Activated CD8-positive, alpha-beta memory T cell treated with anti-CD3 and anti-CD28 coated beads, Interleukin-2, amount 50 U/mL, for 1 hour (primary cell): ENCODE measurements at regions not wholly inside any gene's neighbourhood (a gene's known extent, or its start where the extent isn't known, plus 50 kb on each side); places are given as distances from the start of the nearest gene placed in this dataset.
"Not testable (repeated sequence)": the region's sequence is repeated elsewhere in the genome, so short reads cannot be mapped to it uniquely, and the experiment has no call there.

Experiments
- DNase-seq: peaks from one replicate; pipeline ENCODE4 v3.0.0-alpha.2; 2020; ENCODE audit errors: extremely low read depth

DNA sequence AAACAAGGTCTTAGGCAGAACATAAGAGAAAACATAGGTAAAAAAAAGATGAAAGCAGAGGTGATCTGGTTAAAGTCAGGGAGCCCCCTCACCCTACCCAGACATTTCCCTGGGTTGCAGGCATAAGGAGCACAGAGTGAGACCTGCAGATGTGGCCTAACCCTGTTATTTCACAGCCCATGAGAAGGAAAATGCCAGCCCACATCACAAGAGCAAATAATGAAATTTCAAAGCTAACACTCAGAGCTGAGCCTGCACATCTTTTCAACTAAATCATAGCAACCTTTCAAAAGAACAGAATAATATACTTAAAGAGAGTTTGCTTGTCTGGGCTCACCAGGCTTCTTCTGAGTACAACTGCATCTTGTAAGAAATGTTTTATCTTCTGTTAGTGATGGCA lies 295.4 kb downstream of the RPAP3 start:
- no peak for DNase-seq

DNA sequence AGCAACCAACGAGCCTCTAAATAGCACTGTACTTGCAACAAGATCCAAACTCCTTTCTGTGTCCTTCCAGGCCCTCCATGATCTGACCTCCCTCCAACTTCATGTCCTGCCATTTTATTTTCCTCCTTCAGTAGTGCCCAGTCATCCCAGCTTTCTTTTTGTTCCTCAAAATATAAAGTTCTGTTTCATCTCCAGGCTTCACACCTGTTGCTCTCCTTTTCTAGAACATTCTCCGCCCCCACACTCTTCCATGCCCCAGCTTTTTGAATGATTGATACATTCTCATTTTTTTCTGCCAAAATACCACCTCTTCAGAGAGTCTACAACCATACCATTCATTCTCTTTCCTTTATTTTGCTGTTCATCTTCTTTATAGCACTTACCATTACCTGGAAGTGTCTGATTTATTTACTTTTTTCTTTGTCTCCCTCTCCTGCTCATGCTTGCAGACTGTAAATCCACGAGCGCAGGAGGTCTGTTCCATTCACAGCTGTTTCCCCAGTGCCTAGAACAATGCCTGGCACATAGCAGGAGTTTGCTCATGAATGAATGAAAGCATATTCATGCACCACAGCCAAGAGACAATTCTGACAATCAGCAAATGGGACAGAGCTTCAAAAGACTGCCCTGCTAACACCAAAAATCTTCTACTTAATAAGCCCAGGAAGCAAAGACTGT lies 296.4 kb downstream of the RPAP3 start:
- no peak for DNase-seq

DNA sequence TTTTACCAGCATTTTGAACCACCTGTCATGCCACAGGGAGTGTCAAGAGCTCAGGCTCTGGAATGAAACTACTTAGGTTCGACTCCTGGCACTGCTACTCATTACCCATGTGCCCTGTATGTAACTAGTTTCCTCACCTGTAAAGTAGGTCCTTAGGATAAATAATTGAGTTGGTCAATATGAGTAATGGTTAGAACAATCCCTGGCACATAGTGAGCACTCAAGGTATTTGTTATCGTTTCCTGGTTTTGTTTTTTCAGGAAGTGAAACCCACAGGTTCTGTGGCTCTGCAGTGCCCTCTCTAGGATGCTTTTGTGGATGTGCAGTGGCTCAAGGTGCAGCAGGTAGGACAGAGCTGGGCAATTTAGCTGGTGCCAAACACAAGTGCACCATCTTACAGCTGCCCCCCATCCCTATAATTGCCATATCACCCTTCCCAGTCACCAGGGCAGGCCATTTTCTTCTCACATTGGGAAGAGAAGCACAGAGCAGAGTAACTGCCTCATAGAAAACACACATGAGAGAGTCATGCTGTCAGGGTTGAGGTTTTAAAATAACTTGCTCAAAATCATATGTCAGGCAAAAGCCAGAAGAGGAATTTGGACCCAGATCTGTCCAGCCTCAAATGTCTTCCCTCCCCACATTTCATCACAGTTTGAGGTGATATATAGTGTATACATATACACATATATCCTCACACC lies 297.5 kb downstream of the RPAP3 start:
- DNase-seq, result no peak

DNA sequence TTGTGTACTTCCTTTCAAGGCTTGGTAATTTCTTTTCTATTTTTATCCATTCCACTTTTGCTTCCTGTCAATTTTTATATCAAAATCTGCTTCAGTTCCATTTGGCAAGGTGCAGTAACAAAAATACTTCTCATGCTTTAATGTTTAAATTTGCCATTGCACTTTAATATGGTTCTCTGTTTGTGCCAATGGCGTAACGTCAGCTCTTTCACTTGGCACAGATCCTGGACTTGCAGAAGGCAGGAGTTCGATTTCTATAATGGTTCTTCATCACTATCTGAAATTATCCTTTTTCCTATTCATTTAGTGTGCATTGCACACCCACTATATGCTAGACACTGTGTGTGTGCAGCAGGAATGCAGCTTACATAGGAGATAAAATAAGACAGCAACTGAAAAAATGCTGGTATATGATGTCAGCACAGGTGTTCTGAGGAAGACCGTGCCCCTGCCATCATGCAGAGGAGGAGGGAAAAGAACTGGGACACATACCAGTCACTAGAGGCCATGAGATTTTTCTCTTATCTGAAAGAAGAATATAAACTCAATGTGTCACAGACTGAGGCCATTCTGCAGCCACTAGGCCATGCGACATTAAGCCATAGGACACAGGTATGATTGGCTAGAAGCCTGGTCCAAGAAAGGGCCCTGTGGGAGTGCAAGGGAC lies 298.2 kb downstream of the RPAP3 start:
- DNase-seq, result no peak

DNA sequence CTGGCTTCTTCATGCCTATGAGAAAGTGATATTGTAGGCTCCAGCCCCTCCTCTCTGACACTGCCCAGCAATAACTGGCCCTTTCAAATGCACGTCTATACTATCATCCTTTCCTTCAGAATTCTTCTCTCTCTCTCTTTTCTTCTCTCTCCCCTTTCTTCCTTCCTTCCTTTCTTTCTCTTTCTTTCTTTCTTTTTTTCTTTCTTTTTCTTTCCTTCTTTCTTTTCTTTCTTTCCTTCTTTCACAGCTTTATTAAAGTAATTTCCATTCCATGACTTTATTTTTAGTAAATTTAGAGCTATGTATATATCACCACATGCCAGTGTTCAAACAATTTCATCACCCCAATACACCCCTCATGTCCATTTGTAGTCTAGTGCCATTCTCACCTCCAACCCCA lies 302.1 kb downstream of the RPAP3 start:
- no peak for DNase-seq

DNA sequence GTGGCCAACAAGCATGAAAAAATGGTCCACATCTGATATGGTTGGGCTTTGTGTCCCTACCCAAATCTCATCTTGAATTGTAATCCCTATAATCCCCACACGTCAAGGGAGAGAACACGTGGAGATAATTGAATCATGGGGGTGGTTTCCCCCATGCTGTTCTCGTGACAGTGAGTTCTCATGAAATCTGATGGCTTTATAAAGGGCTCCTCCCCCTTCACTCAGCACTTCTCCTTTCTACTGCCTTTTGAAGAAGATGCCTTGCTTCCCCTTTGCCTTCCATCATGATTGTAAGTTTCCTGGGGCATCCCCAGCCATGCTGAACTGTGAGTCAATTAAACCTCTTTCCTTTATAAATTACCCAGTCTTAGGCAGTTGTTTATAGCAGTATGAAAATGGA lies 304.6 kb downstream of the RPAP3 start:
- DNase-seq, result not testable (repeated sequence)

DNA sequence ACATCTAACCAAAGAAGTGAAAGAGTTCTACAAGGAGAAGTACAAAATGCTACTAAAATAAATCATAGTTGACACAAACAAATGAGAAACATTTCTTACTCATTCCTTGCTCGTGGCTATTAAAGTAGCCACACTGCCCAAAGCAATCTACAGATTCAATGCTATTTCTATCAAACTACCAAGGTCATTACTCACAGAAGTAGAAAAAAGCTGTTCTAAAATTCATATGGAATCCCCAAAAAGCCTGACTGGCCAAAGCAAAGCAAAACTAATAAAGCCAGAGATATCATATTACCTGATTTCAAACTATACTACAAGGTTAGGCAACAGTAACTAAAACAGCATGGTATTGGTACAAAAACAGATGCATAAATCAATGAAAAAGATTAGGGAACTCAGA lies 305.6 kb downstream of the RPAP3 start:
- DNase-seq, result no peak

DNA sequence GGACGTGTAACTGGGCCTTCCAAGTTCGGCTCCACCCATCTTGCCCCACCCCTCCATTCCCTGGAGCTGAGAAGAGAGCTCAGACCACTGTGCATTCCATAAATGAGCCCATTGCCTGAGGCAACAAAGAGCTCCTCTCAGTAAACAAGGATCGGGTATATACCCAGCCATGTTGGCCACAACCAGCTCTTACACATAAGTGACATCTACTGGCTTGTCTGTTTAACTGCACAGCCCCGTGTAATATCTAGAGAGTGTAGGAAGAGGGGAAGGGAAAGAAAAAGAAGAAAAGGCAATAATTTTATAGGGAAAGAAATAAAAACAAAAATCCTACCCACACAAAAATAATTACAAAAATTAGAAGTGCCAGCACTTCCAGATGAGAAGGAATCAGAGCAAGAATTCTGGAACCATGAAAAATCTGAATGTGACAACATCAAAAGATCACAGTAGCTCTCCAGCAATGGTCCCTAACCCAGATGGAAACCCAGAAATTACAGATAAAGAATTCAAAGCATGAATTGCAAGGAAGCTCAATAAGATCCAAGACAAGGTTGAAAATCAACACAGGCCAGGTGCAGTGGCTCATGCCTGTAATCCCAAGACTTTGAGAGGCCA lies 308.1 kb downstream of the RPAP3 start:
- peak; percentile 36 for DNase-seq

DNA sequence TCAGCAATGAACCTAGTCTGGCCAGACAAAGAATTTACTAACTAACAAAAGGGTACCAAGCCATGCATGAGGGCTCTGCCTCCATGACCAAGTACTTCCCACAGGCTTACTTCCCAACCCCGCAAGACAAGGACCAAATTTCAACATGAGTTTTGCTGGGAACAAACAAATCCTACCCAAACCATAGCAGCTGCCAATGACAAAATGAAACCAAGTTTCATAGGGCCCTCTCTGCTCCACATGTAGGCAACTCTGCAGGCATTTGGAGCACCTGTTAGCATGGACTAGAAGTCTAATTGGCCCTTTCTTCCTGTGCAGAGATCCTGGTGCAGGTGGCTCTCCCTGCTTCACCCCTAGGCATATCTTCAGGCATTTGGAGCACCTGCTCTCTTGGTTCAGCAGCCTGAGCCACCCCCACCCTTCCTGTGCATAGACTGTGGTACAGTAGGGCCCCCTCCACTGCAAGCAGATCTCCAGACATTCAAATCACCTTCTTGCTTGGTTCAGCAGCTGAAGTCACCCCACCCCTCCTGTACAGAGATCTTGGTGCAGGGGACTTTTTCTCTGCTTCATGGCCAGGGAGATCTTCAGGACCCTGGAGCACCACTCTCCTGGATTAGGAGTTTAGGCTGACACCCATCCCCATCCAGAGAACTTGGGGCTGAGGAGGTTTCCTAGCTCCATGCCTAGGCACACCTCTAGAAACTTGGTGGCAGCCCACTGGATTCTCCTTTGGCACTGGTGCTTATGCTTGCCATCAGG lies 308.7 kb downstream of the RPAP3 start:
- no peak for DNase-seq

DNA sequence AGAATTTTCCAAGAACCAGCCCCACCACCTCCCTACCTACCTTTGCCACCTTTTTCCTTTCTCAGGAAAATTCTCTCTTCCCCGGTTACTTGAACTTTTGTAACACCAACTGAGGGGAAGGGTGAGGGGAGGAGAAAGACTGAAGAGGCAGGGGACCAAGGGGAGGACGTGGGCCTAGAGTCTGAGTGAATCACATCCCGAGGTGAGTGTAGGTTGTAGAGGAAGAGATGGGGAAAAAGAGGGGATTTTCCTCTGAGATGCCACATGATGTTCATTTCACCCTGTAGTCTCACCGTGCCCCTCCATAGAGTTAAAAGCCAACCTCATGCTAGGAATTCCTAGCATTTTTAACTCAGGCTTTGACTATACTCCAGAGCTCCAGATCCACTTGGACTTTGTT lies 311.8 kb downstream of the RPAP3 start:
- DNase-seq, result no peak

DNA sequence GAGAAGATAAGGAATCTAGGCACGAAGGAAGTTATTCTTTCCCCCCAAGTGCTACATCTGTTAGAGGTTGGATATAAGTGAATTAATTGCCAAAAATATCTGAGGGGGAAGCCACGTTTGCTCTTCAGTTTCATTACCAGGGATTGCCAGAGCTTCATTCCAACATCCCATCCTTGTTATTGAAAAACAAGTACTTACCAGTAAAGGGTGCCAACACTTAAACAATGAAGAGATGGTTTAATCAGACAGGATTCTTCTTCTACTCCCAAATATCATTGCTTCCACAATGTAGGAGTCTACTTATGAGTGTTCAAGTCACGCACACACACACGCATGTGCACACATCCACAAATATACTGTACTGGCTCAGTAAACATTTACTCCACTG lies 312.4 kb downstream of the RPAP3 start:
- DNase-seq, result no peak

DNA sequence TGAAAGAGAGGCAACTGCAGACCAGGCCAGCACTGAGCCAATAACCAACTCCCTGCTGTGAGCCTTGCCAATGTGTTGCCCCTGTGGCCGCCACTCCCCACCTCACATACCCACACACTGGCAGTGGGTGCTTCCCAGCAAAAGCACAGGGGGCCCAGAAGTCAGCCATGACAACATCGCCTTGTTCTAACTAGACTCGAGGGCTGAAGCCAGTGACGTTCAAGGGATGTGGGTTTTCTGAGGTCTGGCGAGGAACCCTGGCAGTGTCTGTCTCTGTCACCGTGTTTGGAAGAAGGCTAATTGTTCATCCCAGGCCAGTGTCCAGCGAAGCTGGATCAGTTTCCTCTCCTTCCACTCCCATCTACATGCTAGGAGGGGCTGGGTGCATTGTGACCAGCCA lies 311.8 kb upstream of the AMIGO2 start:
- DNase-seq, result peak; percentile 56

DNA sequence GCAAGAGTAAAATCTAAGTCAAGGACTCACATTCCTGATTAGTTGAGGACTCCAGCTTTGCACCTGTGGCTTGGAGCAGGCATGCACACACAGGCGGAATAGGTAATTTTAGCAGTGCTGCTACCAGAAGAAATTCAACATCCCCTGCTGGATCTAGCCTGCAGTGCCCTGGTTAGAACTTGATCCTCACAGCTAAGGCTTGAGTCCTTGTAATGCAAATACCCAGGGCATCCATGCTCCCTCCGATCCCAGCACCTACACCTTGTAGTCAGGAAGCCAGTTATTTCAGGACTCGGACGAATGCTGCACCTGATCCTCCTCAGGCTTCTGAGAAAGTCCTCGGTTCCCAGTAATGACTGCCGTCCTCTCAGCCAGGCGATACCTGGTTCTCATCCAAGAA lies 309.0 kb upstream of the AMIGO2 start:
- no peak for DNase-seq

DNA sequence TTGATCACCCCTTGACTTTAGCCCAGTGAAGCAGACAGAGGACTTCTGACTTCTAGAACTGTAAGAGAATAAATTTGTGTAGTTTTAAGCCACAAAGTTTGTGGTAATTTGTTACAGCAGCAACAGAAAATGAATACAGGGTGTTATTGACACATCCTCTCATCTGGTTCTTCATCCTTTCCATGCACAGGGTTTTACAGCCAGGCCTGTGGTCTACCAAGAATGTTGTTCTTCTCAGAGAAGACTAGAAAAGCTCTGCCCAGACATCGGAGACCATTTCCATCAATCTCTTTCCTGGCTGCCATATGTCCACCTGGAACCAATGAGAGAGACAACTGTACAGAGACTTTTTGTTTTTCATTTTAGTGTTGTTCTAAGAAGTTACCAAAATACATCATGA lies 308.2 kb upstream of the AMIGO2 start:
- no peak for DNase-seq

DNA sequence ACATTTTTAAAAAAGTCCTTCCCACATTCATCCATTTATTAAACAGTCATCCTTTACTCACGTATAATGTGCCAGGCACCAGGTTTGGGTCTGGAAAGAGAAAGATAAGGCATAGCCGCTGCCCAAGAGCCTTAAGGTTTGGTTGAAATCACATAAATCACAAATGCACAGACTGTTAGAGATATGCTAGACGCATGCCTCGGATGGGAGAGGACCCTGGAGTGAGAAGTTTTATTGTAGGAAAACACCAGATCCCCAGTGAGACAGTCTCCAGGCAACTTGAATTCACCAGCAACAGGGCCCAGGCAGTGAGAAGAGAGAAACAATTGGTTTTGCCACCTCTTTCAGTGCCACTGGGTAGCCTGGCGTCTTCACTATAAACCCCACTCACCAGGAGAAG lies 305.9 kb upstream of the AMIGO2 start:
- DNase-seq, result no peak

DNA sequence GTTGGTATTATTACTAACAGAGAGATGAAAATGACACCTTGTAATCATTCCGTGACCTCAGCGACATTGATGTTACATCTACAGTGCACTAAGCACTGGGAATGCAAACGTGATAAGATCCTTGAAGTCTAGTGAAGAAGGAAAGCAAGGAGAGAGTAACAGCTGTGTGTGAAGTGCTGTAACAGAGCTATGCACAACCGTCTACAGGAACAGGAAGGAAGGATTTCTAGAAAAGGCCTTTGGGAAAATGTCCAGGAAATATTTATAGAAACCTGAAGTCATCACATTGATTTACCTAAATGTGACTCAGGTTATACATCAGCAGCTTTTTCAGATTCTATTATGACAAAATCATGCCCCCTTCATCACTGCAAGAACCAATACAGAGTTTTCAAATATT lies 304.2 kb upstream of the AMIGO2 start:
- no peak for DNase-seq

DNA sequence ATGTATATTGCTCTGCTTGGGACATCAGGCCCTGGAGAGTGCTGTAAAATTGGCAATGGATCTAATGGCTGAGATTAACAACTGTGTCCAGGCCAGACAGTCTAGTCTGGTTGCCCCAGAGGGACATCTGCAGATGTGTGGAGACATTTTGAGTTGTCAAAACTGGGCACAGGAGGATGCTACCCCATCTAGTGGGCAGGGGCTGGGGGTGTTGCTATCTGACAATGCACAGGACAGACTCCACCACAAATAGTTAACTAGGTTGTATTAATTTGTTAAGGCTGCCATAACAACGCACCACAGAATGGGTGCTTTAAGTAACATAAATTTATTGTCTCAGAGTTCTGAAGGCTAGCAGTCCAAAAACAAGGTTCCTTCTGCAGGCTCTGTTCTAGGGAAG lies 302.5 kb upstream of the AMIGO2 start:
- no peak for DNase-seq

DNA sequence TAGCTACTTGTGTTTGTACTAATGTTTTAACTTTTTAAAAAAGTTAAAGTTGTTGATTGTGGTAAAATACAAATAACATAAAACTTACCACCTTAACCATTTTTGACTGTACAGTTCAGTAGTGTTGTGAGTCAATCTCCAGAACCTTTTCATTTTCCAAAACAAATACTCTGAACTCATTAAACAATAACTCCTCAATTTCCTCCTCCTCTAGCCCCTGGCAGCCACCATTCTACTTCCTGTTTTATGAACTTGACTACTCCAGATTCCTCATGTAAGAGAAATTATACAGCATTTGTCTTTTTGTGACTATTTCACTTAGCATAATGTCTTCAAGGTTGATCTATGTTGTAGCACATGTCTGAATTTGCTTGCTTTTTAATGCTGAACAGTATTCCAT lies 299.1 kb upstream of the AMIGO2 start:
- DNase-seq, result no peak

DNA sequence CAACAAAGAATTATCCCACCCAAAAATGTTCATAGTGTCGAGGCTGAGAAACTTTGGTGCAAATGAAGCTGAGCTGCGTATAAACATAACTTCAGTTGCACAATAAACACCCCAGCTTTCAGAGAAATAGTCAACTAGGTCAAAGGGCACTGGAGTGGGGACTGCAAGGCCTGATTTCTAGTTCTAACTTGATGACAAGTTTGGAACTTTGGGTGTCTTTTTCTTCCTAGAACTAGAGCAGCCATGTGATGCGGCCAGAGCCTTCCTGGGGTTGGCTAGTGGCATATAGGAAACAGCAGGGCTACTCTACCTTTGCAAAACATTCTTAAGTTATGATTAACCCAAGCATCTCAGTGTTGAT lies 298.4 kb upstream of the AMIGO2 start:
- DNase-seq, result no peak

DNA sequence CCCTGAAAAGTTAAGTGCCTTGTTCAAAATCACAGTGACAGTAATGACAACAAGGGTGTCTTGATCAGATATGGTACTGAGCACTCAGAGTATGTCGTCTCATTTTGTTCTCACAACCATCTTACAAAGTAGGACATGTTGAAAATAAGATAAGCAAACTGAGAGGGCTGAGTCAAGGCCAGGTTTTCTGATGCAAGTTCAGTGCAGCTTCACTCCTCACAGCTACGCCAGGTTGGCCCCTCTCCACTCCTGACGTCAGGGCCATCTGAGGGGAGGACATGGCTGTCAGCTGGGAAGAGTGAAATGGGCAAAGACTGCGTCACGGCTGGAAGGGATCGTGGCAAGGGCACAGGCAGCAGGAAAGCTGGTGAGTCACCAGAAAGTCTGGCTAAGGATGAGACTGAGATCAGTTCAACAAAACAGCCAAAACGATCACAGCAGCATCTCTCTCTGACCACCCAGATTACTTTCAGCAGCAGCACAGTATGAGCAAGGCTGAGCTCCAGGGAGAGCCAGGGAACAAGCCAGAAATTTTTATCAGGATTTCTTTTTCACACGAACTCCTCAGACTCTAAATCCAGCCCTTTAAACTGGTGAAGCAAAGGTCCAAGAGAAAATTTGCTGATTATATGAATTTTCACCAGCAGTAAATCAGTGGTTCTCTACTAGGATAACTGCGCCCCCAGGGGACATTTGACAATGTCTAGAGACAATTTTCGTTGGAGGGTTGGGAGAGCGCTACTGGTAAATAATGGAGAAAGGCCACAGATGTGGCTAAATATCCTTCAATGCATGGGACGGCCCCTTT lies 297.9 kb upstream of the AMIGO2 start:
- no peak for DNase-seq

DNA sequence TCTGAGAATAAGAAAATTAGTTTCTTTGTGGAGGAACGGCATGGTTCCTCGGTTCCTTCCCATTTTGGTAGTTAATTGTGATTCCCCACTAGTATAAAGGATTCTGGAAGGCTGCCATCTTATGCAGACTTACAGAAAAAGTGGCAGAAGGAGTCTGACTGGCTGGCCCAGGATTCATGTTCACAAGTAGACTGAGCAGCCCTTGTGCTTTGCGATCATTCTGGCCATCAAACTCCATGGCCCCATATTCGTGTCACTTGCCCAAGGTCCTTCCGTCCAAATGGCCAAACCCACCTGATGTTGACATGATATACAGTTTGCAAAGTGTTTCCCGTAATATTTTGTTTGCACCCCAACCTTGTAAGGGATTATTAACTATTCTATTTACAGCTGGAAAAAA lies 297.2 kb upstream of the AMIGO2 start:
- no peak for DNase-seq
